ENCODE measurements at regions not wholly inside any gene's neighbourhood (a gene's known extent, or its start where the extent isn't known, plus 50 kb on each side); places are given as distances from the start of the nearest gene placed in this dataset.

- TF ChIP-seq, protein P1, sequence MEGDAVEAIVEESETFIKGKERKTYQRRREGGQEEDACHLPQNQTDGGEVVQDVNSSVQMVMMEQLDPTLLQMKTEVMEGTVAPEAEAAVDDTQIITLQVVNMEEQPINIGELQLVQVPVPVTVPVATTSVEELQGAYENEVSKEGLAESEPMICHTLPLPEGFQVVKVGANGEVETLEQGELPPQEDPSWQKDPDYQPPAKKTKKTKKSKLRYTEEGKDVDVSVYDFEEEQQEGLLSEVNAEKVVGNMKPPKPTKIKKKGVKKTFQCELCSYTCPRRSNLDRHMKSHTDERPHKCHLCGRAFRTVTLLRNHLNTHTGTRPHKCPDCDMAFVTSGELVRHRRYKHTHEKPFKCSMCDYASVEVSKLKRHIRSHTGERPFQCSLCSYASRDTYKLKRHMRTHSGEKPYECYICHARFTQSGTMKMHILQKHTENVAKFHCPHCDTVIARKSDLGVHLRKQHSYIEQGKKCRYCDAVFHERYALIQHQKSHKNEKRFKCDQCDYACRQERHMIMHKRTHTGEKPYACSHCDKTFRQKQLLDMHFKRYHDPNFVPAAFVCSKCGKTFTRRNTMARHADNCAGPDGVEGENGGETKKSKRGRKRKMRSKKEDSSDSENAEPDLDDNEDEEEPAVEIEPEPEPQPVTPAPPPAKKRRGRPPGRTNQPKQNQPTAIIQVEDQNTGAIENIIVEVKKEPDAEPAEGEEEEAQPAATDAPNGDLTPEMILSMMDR (IDR thresholded peaks at IDR 0.05; ENCODE audit: borderline replicate concordance, extremely low read depth, low read length, poor library complexity, severe bottlenecking): no peak
- no peak for TF ChIP-seq EZH2 (IDR thresholded peaks at IDR 0.05; ENCODE audit: borderline replicate concordance, low read depth, low read length, severe bottlenecking)
These were observed 109.2 kb upstream of the NANOGP8 start for GRCh38 chr15:35194296-35194695.
